PFSK-1 (cell line): ENCODE measurements at regions not wholly inside any gene's neighbourhood (a gene's known extent, or its start where the extent isn't known, plus 50 kb on each side); places are given as distances from the start of the nearest gene placed in this dataset.

Experiments
- FOXP2 ChIP-seq: optimal IDR thresholded peaks from 2 replicates; pipeline ENCODE3; 2011; ENCODE audit warnings: borderline replicate concordance, control low read depth, inconsistent platforms; ENCODE audit not compliant: insufficient read depth; ENCODE audit errors: extremely low read length, extremely low read depth
- POLR2AphosphoS5 ChIP-seq: IDR thresholded peaks from 2 replicates; pipeline ENCODE4 v1.6.1; 2012; ENCODE audit warnings: low read depth, mild to moderate bottlenecking, control low read depth, low read length, moderate library complexity
- REST ChIP-seq, 2 experiments: IDR thresholded peaks; 2 replicates each; pipeline versions ENCODE4 v1.6.1 to v1.8.0; 2011 to 2012; ENCODE audit warnings: low read depth in 2 of 2, low read length in 2 of 2, control low read depth in 1 of 2, inconsistent platforms in 1 of 2, mild to moderate bottlenecking in 1 of 2, moderate library complexity in 1 of 2; ENCODE audit not compliant: insufficient read depth in 1 of 2
- SIN3A ChIP-seq: IDR thresholded peaks from 2 replicates; pipeline ENCODE4 v1.6.1; 2012; ENCODE audit warnings: mild to moderate bottlenecking, low read length, moderate library complexity, borderline replicate concordance; ENCODE audit not compliant: insufficient read depth
- TAF1 ChIP-seq: IDR thresholded peaks from 2 replicates; pipeline ENCODE4 v1.6.1; 2012; ENCODE audit warnings: low read length, control low read depth, borderline replicate concordance; ENCODE audit not compliant: insufficient read depth

- TF ChIP-seq REST (IDR thresholded peaks at IDR 0.05; ENCODE audit: insufficient read depth in 1 of 2, low read depth in 2 of 2, low read length in 2 of 2) (no peak), FOXP2 (no peak), TAF1 (no peak), SIN3A (no peak), POLR2AphosphoS5 (no peak)
These were observed 86.8 kb downstream of the ANKRD7 start for GRCh38 chr7:118311121-118311836.

GRCh38 chr7:118312051-118312450 is 87.5 kb downstream of the ANKRD7 start:
- TF ChIP-seq FOXP2: no peak
- TF ChIP-seq SIN3A: no peak
- TF ChIP-seq REST (IDR thresholded peaks at IDR 0.05; ENCODE audit: insufficient read depth in 1 of 2, low read depth in 2 of 2, low read length in 2 of 2): 0 out of 4 replicates have a peak, but pooled peaks of 1 of the 2 experiments have one; percentile 16

- no peak for TF ChIP-seq POLR2AphosphoS5
- TF ChIP-seq FOXP2: no peak
- no peak for TF ChIP-seq REST (IDR thresholded peaks at IDR 0.05; ENCODE audit: insufficient read depth in 1 of 2, low read depth in 2 of 2, low read length in 2 of 2)
- no peak for TF ChIP-seq TAF1
- TF ChIP-seq SIN3A: no peak
These were observed 88.5 kb downstream of the ANKRD7 start for GRCh38 chr7:118312966-118313365.

- TF ChIP-seq FOXP2 (no peak), SIN3A (no peak), POLR2AphosphoS5 (no peak)
These were observed 100.4 kb downstream of the ANKRD7 start for GRCh38 chr7:118324790-118325449.

- TF ChIP-seq POLR2AphosphoS5: no peak
- TF ChIP-seq FOXP2: no peak
- no peak for TF ChIP-seq TAF1
- TF ChIP-seq SIN3A: no peak
- TF ChIP-seq REST (IDR thresholded peaks at IDR 0.05; ENCODE audit: insufficient read depth in 1 of 2, low read depth in 2 of 2, low read length in 2 of 2): no peak
These were observed 100.9 kb downstream of the ANKRD7 start for GRCh38 chr7:118325450-118325808.
